ENCODE measurements at regions not wholly inside any gene's neighbourhood (a gene's known extent, or its start where the extent isn't known, plus 50 kb on each side); places are given as distances from the start of the nearest gene placed in this dataset.

DNA sequence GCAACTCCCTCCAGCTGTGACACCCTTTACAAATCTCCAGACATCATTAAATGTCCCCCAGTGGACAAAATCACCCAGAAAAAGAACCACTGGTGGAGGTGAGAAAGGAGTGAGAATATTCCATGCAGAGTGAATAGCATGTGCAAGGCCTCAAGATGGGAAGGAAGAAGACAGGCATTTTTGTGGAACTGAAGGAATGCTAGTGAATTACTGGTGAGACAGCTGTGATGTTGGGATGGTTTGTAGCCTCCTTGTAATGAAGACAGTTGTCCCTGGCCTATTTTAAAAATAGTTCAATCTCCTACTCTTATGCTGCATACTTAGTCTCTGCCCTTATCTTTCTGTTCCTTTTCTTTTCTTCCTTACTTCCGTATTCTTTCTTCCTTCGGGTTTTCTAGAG lies 124.9 kb upstream of the RPS23 start:
- no peak for DNase-seq (ENCODE audit: low spot score in 2 of 2)
- Histone ChIP-seq H3K36me3 (no peaks in the 10 kb centered on the region), H3K9me3 (peaks cover 15 to 21% of the 10 kb centered on the region in 2 donors), H3K27ac (no peak overlapping the region), H3K4me1 (no peaks in the 10 kb centered on the region), H3K27me3 (no peaks in the 10 kb centered on the region), H3K4me3 (no peak overlapping the region)
- intact Hi-C loops (cut with DNase I; ENCODE audit: low total_unique reads): loop anchor here (2.0 kb wide), 1 partner anchor 54 kb away; no protein-coding TSS in a partner anchor
- TF ChIP-seq POLR2A (IDR thresholded peaks at IDR 0.05): no peak
- no peak for TF ChIP-seq POLR2AphosphoS5 (IDR thresholded peaks at IDR 0.05)
- TF ChIP-seq CTCF (IDR thresholded peaks at IDR 0.05): no peak

DNA sequence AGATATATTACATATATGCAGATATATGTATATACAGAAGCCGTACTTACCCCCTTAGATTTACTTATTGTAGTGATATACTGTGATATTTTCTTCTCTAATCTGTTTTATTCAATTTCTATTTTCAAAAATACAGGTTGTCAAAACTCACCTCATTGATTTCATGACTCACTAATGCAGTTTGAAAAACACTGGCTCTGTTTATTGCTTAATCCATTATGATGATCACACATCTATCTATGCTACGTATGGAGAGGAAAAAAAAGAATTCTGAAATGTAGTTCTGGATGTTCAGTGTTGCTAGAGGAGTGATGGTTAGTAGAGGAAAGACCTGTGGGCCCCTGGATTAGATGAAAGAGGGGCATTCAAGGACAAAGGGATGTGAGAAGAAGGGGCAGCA lies 121.0 kb upstream of the RPS23 start:
- no peaks in the 10 kb centered on the region for H3K36me3 ChIP-seq
- no peak for DNase-seq (ENCODE audit: low spot score in 2 of 2)
- no peaks in the 10 kb centered on the region for H3K4me1 ChIP-seq
- H3K4me3 ChIP-seq: no peak overlapping the region
- H3K27ac ChIP-seq: no peak overlapping the region
- H3K9me3 ChIP-seq: peaks cover 6 to 11% of the 10 kb centered on the region in 2 donors
- intact Hi-C loops (cut with DNase I; ENCODE audit: low total_unique reads): no loop called here
- TF ChIP-seq POLR2AphosphoS5 (IDR thresholded peaks at IDR 0.05) (no peak), CTCF (IDR thresholded peaks at IDR 0.05) (no peak), POLR2A (IDR thresholded peaks at IDR 0.05) (no peak)
- no peaks in the 10 kb centered on the region for H3K27me3 ChIP-seq

DNA sequence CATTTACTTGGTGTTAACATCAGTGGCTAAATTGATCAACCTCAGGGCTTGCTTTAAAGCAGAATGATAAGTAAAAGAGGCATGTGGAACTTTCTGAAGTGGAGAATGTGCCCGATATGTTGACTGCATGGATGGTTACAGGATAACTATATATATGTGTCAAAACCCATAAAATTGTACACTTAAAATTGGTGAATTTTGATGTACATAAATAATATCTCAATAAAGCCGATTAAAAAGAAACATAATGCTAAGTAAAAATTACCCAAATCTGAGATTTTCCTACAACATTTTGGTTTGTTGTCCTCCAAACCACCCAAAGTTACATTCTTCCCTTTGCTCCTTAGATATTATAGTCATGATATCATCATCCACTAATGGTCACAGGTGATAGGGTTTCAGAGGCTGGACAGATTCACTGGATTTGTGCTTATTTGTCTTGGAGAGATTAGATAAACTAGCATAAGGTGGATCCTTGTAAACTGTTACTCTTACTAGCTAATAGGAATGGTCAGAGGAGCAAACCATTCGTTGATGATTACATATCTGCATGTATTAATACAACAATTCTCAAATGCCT lies 119.7 kb upstream of the RPS23 start:
- no peak overlapping the region for H3K4me3 ChIP-seq
- H3K4me1 ChIP-seq: no peaks in the 10 kb centered on the region
- no peak for DNase-seq (ENCODE audit: low spot score in 2 of 2)
- intact Hi-C loops (cut with DNase I; ENCODE audit: low total_unique reads): no loop called here
- H3K9me3 ChIP-seq: no peaks in the 10 kb centered on the region
- H3K27me3 ChIP-seq: no peaks in the 10 kb centered on the region
- H3K27ac ChIP-seq: no peak overlapping the region
- TF ChIP-seq POLR2AphosphoS5 (IDR thresholded peaks at IDR 0.05) (no peak), POLR2A (IDR thresholded peaks at IDR 0.05) (no peak), CTCF (IDR thresholded peaks at IDR 0.05) (no peak)
- H3K36me3 ChIP-seq: no peaks in the 10 kb centered on the region

GRCh38 chr5:82396871-82397514 lies 118.8 kb upstream of the RPS23 start:
- no peaks in the 10 kb centered on the region for H3K9me3 ChIP-seq
- no peak overlapping the region for H3K4me3 ChIP-seq
- TF ChIP-seq POLR2AphosphoS5 (IDR thresholded peaks at IDR 0.05) (peak; percentile 36 to 57 (median 57)), CTCF (IDR thresholded peaks at IDR 0.05) (no peak)
- DNase-seq (ENCODE audit: low spot score in 2 of 2): peak; percentile 26 to 67
- H3K27ac ChIP-seq: peak overlapping the region in 1 of 2 donors; percentile 35
- intact Hi-C loops (cut with DNase I; ENCODE audit: low total_unique reads): no loop called here
- no peaks in the 10 kb centered on the region for H3K36me3 ChIP-seq
- no peaks in the 10 kb centered on the region for H3K27me3 ChIP-seq
- H3K4me1 ChIP-seq: no peaks in the 10 kb centered on the region

GRCh38 chr5:82396396-82396795 lies 118.2 kb upstream of the RPS23 start:
- H3K4me3 ChIP-seq: no peak overlapping the region
- DNase-seq (ENCODE audit: low spot score in 2 of 2): no peak
- H3K27ac ChIP-seq: peak overlapping the region; percentile 29 to 35
- intact Hi-C loops (cut with DNase I; ENCODE audit: low total_unique reads): no loop called here
- H3K4me1 ChIP-seq: no peaks in the 10 kb centered on the region
- H3K36me3 ChIP-seq: no peaks in the 10 kb centered on the region
- no peaks in the 10 kb centered on the region for H3K9me3 ChIP-seq
- TF ChIP-seq POLR2A (IDR thresholded peaks at IDR 0.05) (no peak), CTCF (IDR thresholded peaks at IDR 0.05) (no peak), POLR2AphosphoS5 (IDR thresholded peaks at IDR 0.05) (no peak)
- H3K27me3 ChIP-seq: no peaks in the 10 kb centered on the region
